CD14-positive monocyte (primary cell): ENCODE measurements at regions not wholly inside any gene's neighbourhood (a gene's known extent, or its start where the extent isn't known, plus 50 kb on each side); places are given as distances from the start of the nearest gene placed in this dataset.

ENCODE experiments used
- DNase-seq, 3 donors: peaks; one replicate each; pipeline ENCODE4 v3.0.0-alpha.2; 2011 to 2022
- H2AFZ ChIP-seq: 2 replicates; pipeline ENCODE4 v1.6.0; 2012; ENCODE audit warnings: mild to moderate bottlenecking, low read depth, low read length, inconsistent platforms; ENCODE audit not compliant: insufficient read depth, poor library complexity, severe bottlenecking
- H3K27ac ChIP-seq, 2 donors: 1 replicate in 1 of 2; 2 replicates in 1 of 2; pipeline ENCODE4 v1.5.1; 2012 to 2013; ENCODE audit warnings: low read length in 2 of 2, control low read depth in 1 of 2, inconsistent platforms in 1 of 2, low read depth in 1 of 2, mild to moderate bottlenecking in 1 of 2
- H3K27me3 ChIP-seq, 2 donors: one replicate each; pipeline versions ENCODE4 v1.6.0 to v1.6.1; 2011 to 2013; ENCODE audit warnings: low read length in 2 of 2; ENCODE audit not compliant: control insufficient read depth in 2 of 2, insufficient read depth in 2 of 2
- H3K36me3 ChIP-seq, 2 donors: replicated peaks in 1 of 2; 1 replicate in 1 of 2; 2 replicates in 1 of 2; pipeline versions ENCODE4 v1.5.1 to v1.6.1; 2012 to 2013; ENCODE audit warnings: low read length in 2 of 2, control low read depth in 1 of 2, inconsistent platforms in 1 of 2, mild to moderate bottlenecking in 1 of 2; ENCODE audit not compliant: insufficient read depth in 2 of 2, control insufficient read depth in 1 of 2
- H3K4me1 ChIP-seq, 2 donors: 1 replicate in 1 of 2; 2 replicates in 1 of 2; pipeline versions ENCODE4 v1.5.1 to v1.6.1; 2012 to 2013; ENCODE audit warnings: low read length in 2 of 2, control low read depth in 1 of 2, inconsistent platforms in 1 of 2, mild to moderate bottlenecking in 1 of 2, moderate library complexity in 1 of 2; ENCODE audit not compliant: insufficient read depth in 2 of 2, control insufficient read depth in 1 of 2
- H3K4me2 ChIP-seq: replicated peaks from 2 replicates; pipeline ENCODE3; 2012; ENCODE audit warnings: low read length, moderate library complexity, mild to moderate bottlenecking; ENCODE audit not compliant: poor library complexity, severe bottlenecking; ENCODE audit errors: extremely low read depth
- H3K4me3 ChIP-seq, 3 experiments: fragments of 200-600 bp in 1 of 3; sonication (generic) in 1 of 3; replicated peaks in 1 of 3; 1 replicate in 2 of 3; 2 replicates in 1 of 3; pipeline ENCODE4 v1.5.1; 2011 to 2013; ENCODE audit warnings: low read length in 3 of 3, mild to moderate bottlenecking in 3 of 3, control low read depth in 2 of 3, low read depth in 2 of 3, inconsistent platforms in 1 of 3, moderate library complexity in 1 of 3
- H3K79me2 ChIP-seq: 2 replicates; pipeline ENCODE4 v1.6.0; 2012; ENCODE audit warnings: mild to moderate bottlenecking, control low read depth, inconsistent platforms, low read length, moderate library complexity; ENCODE audit not compliant: insufficient read depth
- H3K9ac ChIP-seq: 2 replicates; pipeline ENCODE4 v1.6.0; 2017; ENCODE audit warnings: low read length, mild to moderate bottlenecking; ENCODE audit not compliant: insufficient read depth, poor library complexity, severe bottlenecking
- H3K9me3 ChIP-seq, 2 donors: replicated peaks in 1 of 2; 1 replicate in 1 of 2; 2 replicates in 1 of 2; pipeline versions ENCODE4 v1.5.1 to v1.6.1; 2012 to 2013; ENCODE audit warnings: low read length in 2 of 2, control low read depth in 1 of 2; ENCODE audit not compliant: control insufficient read depth in 1 of 2, insufficient read depth in 1 of 2
- H4K20me1 ChIP-seq: 2 replicates; pipeline ENCODE4 v1.6.0; 2012; ENCODE audit warnings: mild to moderate bottlenecking, low read length, control low read depth, moderate library complexity; ENCODE audit not compliant: insufficient read depth
- H3K27ac Mint-ChIP-seq, 7 donors: one replicate each; pipeline ENCODE4 v1.8.0; 2020; ENCODE audit warnings: mild to moderate bottlenecking in 7 of 7, mixed read lengths in 7 of 7, moderate library complexity in 6 of 7, inconsistent platforms in 2 of 7
- H3K27me3 Mint-ChIP-seq, 3 donors: one replicate each; pipeline ENCODE4 v1.8.0; 2021 to 2022; ENCODE audit warnings: low read depth in 3 of 3, mild to moderate bottlenecking in 3 of 3, mixed read lengths in 3 of 3, moderate library complexity in 3 of 3, inconsistent platforms in 1 of 3
- H3K36me3 Mint-ChIP-seq, 2 donors: one replicate each; pipeline ENCODE4 v1.8.0; 2020; ENCODE audit warnings: mixed read lengths in 2 of 2, inconsistent platforms in 1 of 2, mild to moderate bottlenecking in 1 of 2
- H3K4me1 Mint-ChIP-seq: one replicate; pipeline ENCODE4 v1.8.0; 2020; ENCODE audit warnings: mild to moderate bottlenecking, mixed read lengths
- H3K4me3 Mint-ChIP-seq, 2 donors: one replicate each; pipeline ENCODE4 v1.8.0; 2020; ENCODE audit warnings: mild to moderate bottlenecking in 2 of 2, mixed read lengths in 2 of 2, moderate library complexity in 1 of 2
- H3K9me3 Mint-ChIP-seq, 7 donors: one replicate each; pipeline ENCODE4 v1.8.0; 2020 to 2022; ENCODE audit warnings: mixed read lengths in 7 of 7, mild to moderate bottlenecking in 6 of 7, moderate library complexity in 6 of 7, inconsistent platforms in 2 of 7
- WGBS: methylation state at CpG from one replicate; pipeline ENCODE4 v1.1.5; 2013; ENCODE audit warnings: missing lambda C conversion rate; ENCODE audit not compliant: insufficient coverage; 5-methylcytosine and 5-hydroxymethylcytosine counted together
- intact Hi-C, 2 donors: fragments of 100-400 bp; cut with micrococcal nuclease; formaldehyde crosslinking; loops; one replicate each; pipeline versions ENCODE4 v1.15.0 to v1.15.1; 2023
- TF ChIP-seq, protein P1 (sequence below): fragments of 200-600 bp; IDR thresholded peaks from one replicate; pipeline ENCODE4 v1.8.0; 2022; ENCODE audit warnings: antibody characterized with exemption, mild to moderate bottlenecking

DNA sequence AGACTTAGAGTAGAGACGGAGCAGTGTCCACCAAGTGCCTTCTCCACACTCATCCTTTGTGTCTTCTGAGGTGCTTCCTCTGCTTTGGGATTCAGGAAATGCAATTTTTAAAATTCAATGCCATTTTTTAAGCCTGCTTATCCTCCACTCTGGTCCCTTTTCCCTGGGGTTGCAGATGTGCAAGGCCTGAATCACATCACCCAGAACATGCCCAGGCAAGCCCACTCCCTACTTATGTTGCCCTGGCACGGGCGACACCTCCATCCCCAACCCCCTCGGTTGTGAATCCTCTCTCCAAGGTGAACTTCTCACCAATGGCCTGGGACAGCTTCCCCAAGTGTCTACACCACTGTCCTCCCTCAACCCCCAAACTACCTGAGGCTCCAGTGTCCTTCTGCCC lies 116.2 kb downstream of the C17orf67 start:
- H3K36me3 ChIP-seq, result no peaks in the 10 kb centered on the region
- H3K27ac ChIP-seq, result no peak overlapping the region
- peaks cover 0 to 3% (median 0%) of the 10 kb centered on the region in 7 donors for H3K9me3 Mint-ChIP-seq
- TF ChIP-seq, protein P1, sequence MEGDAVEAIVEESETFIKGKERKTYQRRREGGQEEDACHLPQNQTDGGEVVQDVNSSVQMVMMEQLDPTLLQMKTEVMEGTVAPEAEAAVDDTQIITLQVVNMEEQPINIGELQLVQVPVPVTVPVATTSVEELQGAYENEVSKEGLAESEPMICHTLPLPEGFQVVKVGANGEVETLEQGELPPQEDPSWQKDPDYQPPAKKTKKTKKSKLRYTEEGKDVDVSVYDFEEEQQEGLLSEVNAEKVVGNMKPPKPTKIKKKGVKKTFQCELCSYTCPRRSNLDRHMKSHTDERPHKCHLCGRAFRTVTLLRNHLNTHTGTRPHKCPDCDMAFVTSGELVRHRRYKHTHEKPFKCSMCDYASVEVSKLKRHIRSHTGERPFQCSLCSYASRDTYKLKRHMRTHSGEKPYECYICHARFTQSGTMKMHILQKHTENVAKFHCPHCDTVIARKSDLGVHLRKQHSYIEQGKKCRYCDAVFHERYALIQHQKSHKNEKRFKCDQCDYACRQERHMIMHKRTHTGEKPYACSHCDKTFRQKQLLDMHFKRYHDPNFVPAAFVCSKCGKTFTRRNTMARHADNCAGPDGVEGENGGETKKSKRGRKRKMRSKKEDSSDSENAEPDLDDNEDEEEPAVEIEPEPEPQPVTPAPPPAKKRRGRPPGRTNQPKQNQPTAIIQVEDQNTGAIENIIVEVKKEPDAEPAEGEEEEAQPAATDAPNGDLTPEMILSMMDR, result no peak
- H3K36me3 Mint-ChIP-seq, result no peaks in the 10 kb centered on the region
- H3K4me2 ChIP-seq, result no peak overlapping the region
- H3K27me3 Mint-ChIP-seq, result peaks cover 2 to 7% (median 3%) of the 10 kb centered on the region in 3 donors
- no peak overlapping the region for H2AFZ ChIP-seq
- H3K4me3 ChIP-seq, result no peak overlapping the region
- WGBS, result 97% methylated on average over 3 of the region's 4 CpGs
- no peak overlapping the region for H3K4me3 Mint-ChIP-seq
- no peaks in the 10 kb centered on the region for H3K27me3 ChIP-seq
- H3K79me2 ChIP-seq, result no peaks in the 10 kb centered on the region
- H4K20me1 ChIP-seq, result no peaks in the 10 kb centered on the region
- no peak overlapping the region for H3K9ac ChIP-seq
- no peak overlapping the region for H3K27ac Mint-ChIP-seq
- intact Hi-C loops, result loop anchor here in 1 of 2 donors (2.0 kb wide), 1 partner anchor 125 kb away; the partner anchor contains the start of gene NOG
- H3K4me1 ChIP-seq, result peaks cover 9 to 12% of the 10 kb centered on the region in 2 donors
- H3K9me3 ChIP-seq, result no peaks in the 10 kb centered on the region
- DNase-seq, result no peak
- peaks cover 11% of the 10 kb centered on the region for H3K4me1 Mint-ChIP-seq

- no peak overlapping the region for H3K9ac ChIP-seq
- TF ChIP-seq, protein P1, result no peak
- WGBS, result 86% methylated on average over 2 of the region's 4 CpGs
- H3K9me3 ChIP-seq, result no peaks in the 10 kb centered on the region
- H3K4me1 ChIP-seq, result peaks cover 9 to 12% of the 10 kb centered on the region in 2 donors
- Mint-ChIP-seq H3K4me1 (peaks cover 11% of the 10 kb centered on the region), H3K27me3 (peaks cover 3 to 7% (median 4%) of the 10 kb centered on the region in 3 donors), H3K27ac (no peak overlapping the region), H3K4me3 (no peak overlapping the region), H3K36me3 (no peaks in the 10 kb centered on the region), H3K9me3 (no peaks in the 10 kb centered on the region)
- intact Hi-C loops, result no loop called here
- H2AFZ ChIP-seq, result no peak overlapping the region
- no peaks in the 10 kb centered on the region for H4K20me1 ChIP-seq
- DNase-seq, result no peak
- H3K27me3 ChIP-seq, result no peaks in the 10 kb centered on the region
- no peak overlapping the region for H3K4me2 ChIP-seq
- H3K4me3 ChIP-seq, result no peak overlapping the region
- H3K79me2 ChIP-seq, result no peaks in the 10 kb centered on the region
- H3K27ac ChIP-seq, result no peak overlapping the region
- H3K36me3 ChIP-seq, result no peaks in the 10 kb centered on the region
These were observed 115.2 kb downstream of the C17orf67 start for GRCh38 chr17:56718515-56718914.
